ENCODE measurements at regions not wholly inside any gene's neighbourhood (a gene's known extent, or its start where the extent isn't known, plus 50 kb on each side); places are given as distances from the start of the nearest gene placed in this dataset.

GRCh38 chr3:159937561-159938166, 51.0 kb upstream of the IL12A start:
- H3K4me3 ChIP-seq (replicated peaks in 1 of 4; ENCODE audit: control extremely low read depth in 1 of 4, insufficient read depth in 1 of 4, low read depth in 3 of 4, low read length in 4 of 4) = no peak overlapping the region
- no peaks in the 10 kb centered on the region for H4K20me1 ChIP-seq (ENCODE audit: control insufficient read depth, extremely low read depth, insufficient read depth, low read length)
- H3K9ac ChIP-seq (ENCODE audit: insufficient read depth, low read length) = no peak overlapping the region
- no peak overlapping the region for H2AFZ ChIP-seq (ENCODE audit: low read length)
- no peaks in the 10 kb centered on the region for H3K9me3 ChIP-seq (ENCODE audit: control insufficient read depth, insufficient read depth, low read depth, low read length)
- no peak overlapping the region for H3K27ac ChIP-seq (ENCODE audit: insufficient read depth, low read length)
- H3K36me3 ChIP-seq (ENCODE audit: control insufficient read depth, insufficient read depth, low read length) = no peaks in the 10 kb centered on the region
- H3K4me1 ChIP-seq (ENCODE audit: control insufficient read depth, extremely low read depth, insufficient read depth, low read length) = peaks cover 8% of the 10 kb centered on the region
- no peaks in the 10 kb centered on the region for H3K27me3 ChIP-seq (ENCODE audit: control insufficient read depth, insufficient read depth, low read length)
- no peak for DNase-seq (ENCODE audit: low read depth in 2 of 2)
- TF ChIP-seq EZH2 (IDR thresholded peaks at IDR 0.05; ENCODE audit: low read length, missing control alignments) = no peak
- TF ChIP-seq CTCF (conservative IDR thresholded peaks at IDR 0.05 in 1 of 2, IDR thresholded peaks at IDR 0.05 in 1 of 2; ENCODE audit: low read depth in 1 of 2, low read length in 2 of 2) = no peak
- no peak overlapping the region for H3K4me2 ChIP-seq (ENCODE audit: extremely low read depth, insufficient read depth, low read length)
- no peaks in the 10 kb centered on the region for H3K79me2 ChIP-seq (ENCODE audit: control insufficient read depth, insufficient read depth, low read length)

GRCh38 chr3:159938714-159939113, 49.9 kb upstream of the IL12A start:
- peak; percentile 48 to 62 for DNase-seq (ENCODE audit: low read depth in 2 of 2)
- Histone ChIP-seq H3K27me3 (ENCODE audit: control insufficient read depth, insufficient read depth, low read length) (no peaks in the 10 kb centered on the region), H3K4me2 (ENCODE audit: extremely low read depth, insufficient read depth, low read length) (no peak overlapping the region), H2AFZ (ENCODE audit: low read length) (no peak overlapping the region), H3K27ac (ENCODE audit: insufficient read depth, low read length) (no peak overlapping the region), H3K79me2 (ENCODE audit: control insufficient read depth, insufficient read depth, low read length) (no peaks in the 10 kb centered on the region), H3K4me3 (replicated peaks in 1 of 4; ENCODE audit: control extremely low read depth in 1 of 4, insufficient read depth in 1 of 4, low read depth in 3 of 4, low read length in 4 of 4) (no peak overlapping the region), H3K36me3 (ENCODE audit: control insufficient read depth, insufficient read depth, low read length) (no peaks in the 10 kb centered on the region), H4K20me1 (ENCODE audit: control insufficient read depth, extremely low read depth, insufficient read depth, low read length) (no peaks in the 10 kb centered on the region), H3K9me3 (ENCODE audit: control insufficient read depth, insufficient read depth, low read depth, low read length) (no peaks in the 10 kb centered on the region), H3K9ac (ENCODE audit: insufficient read depth, low read length) (no peak overlapping the region), H3K4me1 (ENCODE audit: control insufficient read depth, extremely low read depth, insufficient read depth, low read length) (peaks cover 8% of the 10 kb centered on the region)
- TF ChIP-seq CTCF (conservative IDR thresholded peaks at IDR 0.05 in 1 of 2, IDR thresholded peaks at IDR 0.05 in 1 of 2; ENCODE audit: low read depth in 1 of 2, low read length in 2 of 2) (no peak), EZH2 (IDR thresholded peaks at IDR 0.05; ENCODE audit: low read length, missing control alignments) (no peak)
